Activated CD8-positive, alpha-beta T cell treated with anti-CD3 and anti-CD28 coated beads, Interleukin-2, amount 10 ng/mL, durations not matched to agents 7 days and 5 days (primary cell): ENCODE measurements at regions not wholly inside any gene's neighbourhood (a gene's known extent, or its start where the extent isn't known, plus 50 kb on each side); places are given as distances from the start of the nearest gene placed in this dataset.
A peak's percentile ranks its signal among the peaks of the same experiment; 100 is the strongest.
"Not testable (repeated sequence)": the region's sequence is repeated elsewhere in the genome, so short reads cannot be mapped to it uniquely, and the experiment has no call there.

Experiments
- ATAC-seq: fragments of 150-1000 bp; cut with Tn5 transposase; one replicate; pipeline ENCODE4 v1.10.0; 2021; ENCODE audit warnings: moderate library complexity
- CTCF ChIA-PET: fragments of 350-600 bp; sonication (Branson Sonifier 250); formaldehyde crosslinking; loops from one replicate; lab custom pipeline; 2021; ENCODE audit warnings: antibody characterized with exemption; lab: Charles Lee
- POLR2A ChIA-PET: fragments of 350-600 bp; sonication (Branson Sonifier 250); formaldehyde crosslinking; loops from one replicate; lab custom pipeline; 2021; ENCODE audit warnings: antibody characterized with exemption; lab: Charles Lee
- DNase-seq: peaks from one replicate; pipeline ENCODE4 v3.0.0-alpha.2; 2020
- H3K27ac Mint-ChIP-seq: one replicate; pipeline ENCODE4 v1.8.0; 2021; ENCODE audit warnings: mild to moderate bottlenecking, mixed read lengths
- H3K27me3 Mint-ChIP-seq: one replicate; pipeline ENCODE4 v1.8.0; 2021; ENCODE audit warnings: low read depth, mixed read lengths
- H3K36me3 Mint-ChIP-seq: one replicate; pipeline ENCODE4 v1.8.0; 2021; ENCODE audit warnings: low read depth, mixed read lengths
- H3K4me1 Mint-ChIP-seq: one replicate; pipeline ENCODE4 v1.8.0; 2021; ENCODE audit warnings: low read depth, mixed read lengths
- H3K4me3 Mint-ChIP-seq: one replicate; pipeline ENCODE4 v1.8.0; 2021; ENCODE audit warnings: mild to moderate bottlenecking, mixed read lengths
- H3K9me3 Mint-ChIP-seq: one replicate; pipeline ENCODE4 v1.8.0; 2022; ENCODE audit warnings: mixed read lengths; ENCODE audit not compliant: insufficient read depth

DNA sequence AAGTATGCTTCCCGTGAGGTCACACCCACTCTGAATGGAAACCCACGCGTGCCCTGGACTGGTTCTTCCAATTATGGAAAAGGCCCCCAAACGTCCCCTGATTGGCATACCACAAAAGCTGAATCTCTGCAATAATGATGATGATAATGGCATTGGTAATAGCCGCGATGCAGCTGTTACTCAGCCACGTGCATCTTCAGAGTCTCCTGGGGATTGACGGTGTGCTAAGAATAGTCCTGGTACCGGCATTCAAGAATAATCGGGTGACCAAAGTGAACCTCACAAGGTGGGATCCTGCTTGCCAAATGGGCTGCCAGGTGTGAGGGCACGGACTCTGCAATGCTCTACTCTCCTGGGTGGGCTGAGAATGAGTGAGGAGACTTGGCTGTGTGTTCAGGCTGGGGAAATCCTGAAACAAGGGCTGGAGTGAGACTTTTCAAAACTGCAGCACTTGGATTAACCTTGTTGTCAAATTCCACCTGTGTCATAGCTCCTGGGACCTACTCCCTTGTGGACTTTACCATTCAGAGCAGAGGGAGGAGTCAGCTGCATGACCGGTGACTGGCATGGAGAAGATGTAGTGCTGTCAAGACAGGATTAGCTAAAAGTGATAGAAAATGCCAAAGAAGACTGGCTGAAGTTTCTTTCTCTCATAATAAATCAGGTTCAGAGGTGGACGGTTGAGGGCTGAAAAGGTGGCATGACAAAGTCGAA lies 615.4 kb downstream of the MID1IP1 start:
- H3K27ac Mint-ChIP-seq, result no peak overlapping the region
- DNase-seq, result no peak
- no peaks in the 10 kb centered on the region for H3K27me3 Mint-ChIP-seq

DNA sequence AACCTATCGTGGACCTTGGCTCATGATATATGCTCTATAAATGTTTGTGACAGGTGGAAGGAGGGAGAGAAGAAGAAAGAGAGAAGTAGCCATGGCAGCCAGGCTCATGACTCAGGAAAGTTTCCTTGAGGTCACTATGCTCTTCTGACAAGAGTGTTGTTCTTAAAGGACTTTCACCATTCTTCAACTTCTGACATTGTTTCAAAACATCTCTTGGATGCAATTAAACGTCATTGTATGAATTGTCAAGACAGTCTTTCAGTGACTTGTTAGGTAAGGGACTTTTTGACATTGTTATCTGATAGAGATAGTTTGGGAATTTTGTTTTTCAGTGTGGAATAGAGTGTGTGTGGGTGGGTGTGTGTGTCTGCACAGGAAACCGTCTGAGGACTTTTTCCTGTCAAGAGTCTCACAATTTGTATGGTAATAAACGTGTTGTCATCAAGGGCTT lies 617.0 kb downstream of the MID1IP1 start:
- Mint-ChIP-seq H3K36me3 (no peaks in the 10 kb centered on the region), H3K9me3 (no peaks in the 10 kb centered on the region), H3K4me1 (no peaks in the 10 kb centered on the region), H3K4me3 (no peak overlapping the region), H3K27me3 (no peaks in the 10 kb centered on the region), H3K27ac (no peak overlapping the region)
- no peak for ATAC-seq
- CTCF ChIA-PET, result no interaction called here
- no peak for DNase-seq
- POLR2A ChIA-PET, result no interaction called here

More for the DNA sequence above, 615.4 kb downstream of the MID1IP1 start:
- no peaks in the 10 kb centered on the region for H3K4me1 Mint-ChIP-seq
- POLR2A ChIA-PET, result no interaction called here
- CTCF ChIA-PET, result no interaction called here
- no peak for ATAC-seq
- H3K9me3 Mint-ChIP-seq, result no peaks in the 10 kb centered on the region
- no peak overlapping the region for H3K4me3 Mint-ChIP-seq
- no peaks in the 10 kb centered on the region for H3K36me3 Mint-ChIP-seq

DNA sequence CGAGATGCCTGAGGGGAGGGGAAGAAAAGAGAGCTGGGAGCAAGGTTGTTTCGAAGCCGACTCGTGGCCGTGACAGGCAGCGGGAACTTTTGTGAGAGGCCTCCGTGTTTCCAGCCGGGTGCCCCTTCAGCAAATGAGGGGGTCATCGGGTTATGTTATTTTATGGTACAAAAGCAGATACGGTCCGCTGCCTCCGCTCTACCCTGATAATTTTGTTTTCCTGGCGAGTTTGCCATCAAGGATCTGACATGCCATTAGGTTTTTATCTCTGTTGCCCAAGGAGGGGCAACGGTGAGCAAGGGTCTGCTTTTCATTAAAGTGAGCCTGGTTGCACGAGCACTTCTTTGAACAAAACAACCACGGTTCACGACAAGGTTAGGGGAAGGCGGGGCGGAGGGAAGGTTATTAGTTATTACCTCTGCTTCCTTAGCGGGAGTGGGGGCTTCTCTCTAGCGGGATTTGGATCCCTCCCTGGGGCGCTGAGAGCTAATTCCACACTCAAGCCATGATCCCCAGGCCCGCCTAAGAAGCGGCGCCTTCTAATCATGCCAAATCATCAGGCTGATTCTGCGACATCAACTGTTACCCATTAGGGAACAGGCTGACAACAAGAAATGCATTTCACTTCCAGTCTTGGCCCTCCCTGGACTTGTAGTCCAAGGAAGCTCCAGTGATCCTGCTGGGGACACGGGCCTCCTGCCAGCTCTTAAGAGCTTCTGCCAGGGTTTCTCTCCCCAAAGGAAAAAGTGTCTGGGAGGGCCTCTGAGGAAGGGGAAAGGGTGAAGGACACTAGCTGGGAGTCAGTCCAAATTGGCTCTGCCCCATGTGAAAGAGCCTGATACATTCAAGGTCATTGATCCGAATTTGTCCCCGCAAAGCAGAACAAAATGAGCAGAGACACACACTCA lies 617.7 kb downstream of the MID1IP1 start:
- ChIA-PET CTCF (no interaction called here), POLR2A (no interaction called here)
- Mint-ChIP-seq H3K4me3 (no peak overlapping the region), H3K27me3 (no peaks in the 10 kb centered on the region), H3K27ac (no peak overlapping the region), H3K36me3 (no peaks in the 10 kb centered on the region), H3K4me1 (no peaks in the 10 kb centered on the region), H3K9me3 (no peaks in the 10 kb centered on the region)
- DNase-seq (no peak), ATAC-seq (no peak)

GRCh38 chrX:39421006-39421405 lies 619.7 kb downstream of the MID1IP1 start:
- POLR2A ChIA-PET, result interaction anchor here (1.2 kb wide), 1 partner anchor 524 kb away, joined by 3 read pairs; no protein-coding TSS in a partner anchor
- no peaks in the 10 kb centered on the region for H3K9me3 Mint-ChIP-seq

DNA sequence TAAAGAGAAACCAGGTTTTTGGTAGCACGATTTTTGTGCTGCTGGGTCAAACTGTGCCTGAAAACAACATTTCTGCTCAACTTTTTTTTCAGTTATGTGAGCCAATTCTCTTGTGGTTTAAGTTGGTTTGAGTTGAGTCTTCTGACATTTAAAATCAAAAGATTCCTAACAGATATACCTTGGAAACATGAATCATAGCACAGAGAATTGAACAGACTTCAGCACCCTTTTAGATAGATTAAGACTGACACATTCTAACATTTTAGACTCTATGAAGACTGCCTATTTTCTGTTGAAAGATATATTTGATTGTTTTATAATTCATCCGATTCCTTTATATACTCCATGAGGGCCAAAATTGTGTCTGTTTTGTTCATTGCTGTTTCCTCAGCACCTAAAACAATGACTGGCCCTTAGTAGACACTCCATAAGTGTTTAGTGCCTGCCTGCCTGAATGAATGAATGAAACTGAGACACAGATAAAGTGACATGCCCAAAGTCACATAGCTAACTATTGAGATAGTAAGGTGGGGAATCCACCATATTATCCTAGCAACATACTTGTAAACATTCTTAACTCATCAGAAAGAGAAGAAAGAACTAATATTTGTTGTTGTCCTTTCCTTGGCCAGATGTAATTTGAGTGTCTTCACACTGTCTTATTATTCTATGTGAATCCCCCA lies 624.0 kb downstream of the MID1IP1 start:
- no peak for ATAC-seq
- ChIA-PET POLR2A (no interaction called here), CTCF (no interaction called here)
- no peak overlapping the region for H3K27ac Mint-ChIP-seq
- no peaks in the 10 kb centered on the region for H3K9me3 Mint-ChIP-seq
- H3K4me1 Mint-ChIP-seq, result peaks cover 16% of the 10 kb centered on the region
- H3K27me3 Mint-ChIP-seq, result no peaks in the 10 kb centered on the region
- no peaks in the 10 kb centered on the region for H3K36me3 Mint-ChIP-seq
- DNase-seq, result no peak
- no peak overlapping the region for H3K4me3 Mint-ChIP-seq

More at GRCh38 chrX:39421006-39421405, 619.7 kb downstream of the MID1IP1 start:
- Mint-ChIP-seq H3K4me3 (no peak overlapping the region), H3K27me3 (no peaks in the 10 kb centered on the region), H3K27ac (no peak overlapping the region), H3K36me3 (no peaks in the 10 kb centered on the region), H3K4me1 (peaks cover 6% of the 10 kb centered on the region)
- DNase-seq (no peak), ATAC-seq (no peak)
- CTCF ChIA-PET, result no interaction called here

GRCh38 chrX:39426101-39426500 lies 624.8 kb downstream of the MID1IP1 start:
- no peak overlapping the region for H3K4me3 Mint-ChIP-seq
- H3K36me3 Mint-ChIP-seq, result no peaks in the 10 kb centered on the region
- CTCF ChIA-PET, result no interaction called here
- no peaks in the 10 kb centered on the region for H3K9me3 Mint-ChIP-seq
- ATAC-seq, result no peak
- no peak for DNase-seq
- H3K4me1 Mint-ChIP-seq, result peaks cover 16% of the 10 kb centered on the region
- no peaks in the 10 kb centered on the region for H3K27me3 Mint-ChIP-seq
- no peak overlapping the region for H3K27ac Mint-ChIP-seq
- POLR2A ChIA-PET, result no interaction called here

- peaks cover 16% of the 10 kb centered on the region for H3K4me1 Mint-ChIP-seq
- DNase-seq (no peak), ATAC-seq (no peak)
- H3K27ac Mint-ChIP-seq, result no peak overlapping the region
- POLR2A ChIA-PET, result no interaction called here
- no peaks in the 10 kb centered on the region for H3K9me3 Mint-ChIP-seq
- CTCF ChIA-PET, result interaction anchor here (1.0 to 2.1 kb wide), 3 partner anchors 13 to 204 kb away, joined by 3 to 7 read pairs (median 3); no protein-coding TSS in a partner anchor
- H3K27me3 Mint-ChIP-seq, result no peaks in the 10 kb centered on the region
- H3K4me3 Mint-ChIP-seq, result no peak overlapping the region
- no peaks in the 10 kb centered on the region for H3K36me3 Mint-ChIP-seq
These were observed 626.2 kb downstream of the MID1IP1 start for GRCh38 chrX:39427492-39427891.

GRCh38 chrX:39427906-39428305 lies 626.6 kb downstream of the MID1IP1 start:
- H3K27me3 Mint-ChIP-seq, result no peaks in the 10 kb centered on the region
- POLR2A ChIA-PET, result no interaction called here

GRCh38 chrX:39430551-39430950 lies 629.3 kb downstream of the MID1IP1 start:
- H3K4me1 Mint-ChIP-seq, result peaks cover 12% of the 10 kb centered on the region
- no peak for ATAC-seq
- H3K4me3 Mint-ChIP-seq, result no peak overlapping the region
- POLR2A ChIA-PET, result no interaction called here
- CTCF ChIA-PET, result no interaction called here
- no peaks in the 10 kb centered on the region for H3K36me3 Mint-ChIP-seq
- no peak for DNase-seq
- no peak overlapping the region for H3K27ac Mint-ChIP-seq
- no peaks in the 10 kb centered on the region for H3K27me3 Mint-ChIP-seq
- H3K9me3 Mint-ChIP-seq, result no peaks in the 10 kb centered on the region

More at GRCh38 chrX:39427906-39428305, 626.6 kb downstream of the MID1IP1 start:
- ATAC-seq (no peak), DNase-seq (no peak)
- Mint-ChIP-seq H3K4me3 (no peak overlapping the region), H3K9me3 (no peaks in the 10 kb centered on the region), H3K4me1 (peaks cover 16% of the 10 kb centered on the region), H3K27ac (peak overlapping the region; percentile 49), H3K36me3 (no peaks in the 10 kb centered on the region)
- CTCF ChIA-PET, result interaction anchor here (1.0 to 2.1 kb wide), 3 partner anchors 12 to 204 kb away, joined by 3 to 7 read pairs (median 3); no protein-coding TSS in a partner anchor

- no peak for ATAC-seq
- POLR2A ChIA-PET, result no interaction called here
- no peaks in the 10 kb centered on the region for H3K36me3 Mint-ChIP-seq
- no peaks in the 10 kb centered on the region for H3K9me3 Mint-ChIP-seq
- DNase-seq, result no peak
- peaks cover 8% of the 10 kb centered on the region for H3K4me1 Mint-ChIP-seq
- no peak overlapping the region for H3K4me3 Mint-ChIP-seq
- no peak overlapping the region for H3K27ac Mint-ChIP-seq
- CTCF ChIA-PET, result interaction anchor here (1.0 kb wide), 1 partner anchor 8 kb away, joined by 4 read pairs; no protein-coding TSS in a partner anchor
- H3K27me3 Mint-ChIP-seq, result no peaks in the 10 kb centered on the region
These were observed 630.6 kb downstream of the MID1IP1 start for GRCh38 chrX:39431893-39432292.

DNA sequence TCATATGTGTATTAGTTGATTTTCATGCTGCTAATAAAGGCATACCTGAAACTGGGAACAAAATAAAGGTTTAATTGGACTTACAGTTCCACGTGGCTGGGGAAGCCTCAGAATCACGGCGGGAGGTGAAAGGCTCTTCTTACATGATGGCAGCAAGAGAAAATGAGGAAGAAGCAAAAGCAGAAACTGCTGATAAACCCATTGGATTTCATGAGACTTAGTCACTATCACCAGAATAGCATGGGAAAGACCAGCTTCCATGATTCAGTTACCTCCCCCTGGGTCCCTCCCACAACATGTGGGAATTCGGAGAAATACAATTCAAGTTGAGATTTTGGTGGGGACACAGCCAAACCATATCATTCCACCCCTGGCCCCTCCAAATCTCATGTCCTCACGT lies 633.4 kb downstream of the MID1IP1 start:
- CTCF ChIA-PET, result interaction anchor here (1.0 to 1.2 kb wide), 2 partner anchors 10 to 173 kb away, joined by 3 to 4 read pairs; no protein-coding TSS in a partner anchor
- H3K36me3 Mint-ChIP-seq, H3K27me3 Mint-ChIP-seq, H3K4me3 Mint-ChIP-seq, H3K9me3 Mint-ChIP-seq, H3K4me1 Mint-ChIP-seq, POLR2A ChIA-PET, H3K27ac Mint-ChIP-seq, DNase-seq, ATAC-seq: not testable (repeated sequence)
